ENCODE measurements at regions not wholly inside any gene's neighbourhood (a gene's known extent, or its start where the extent isn't known, plus 50 kb on each side); places are given as distances from the start of the nearest gene placed in this dataset.

DNA sequence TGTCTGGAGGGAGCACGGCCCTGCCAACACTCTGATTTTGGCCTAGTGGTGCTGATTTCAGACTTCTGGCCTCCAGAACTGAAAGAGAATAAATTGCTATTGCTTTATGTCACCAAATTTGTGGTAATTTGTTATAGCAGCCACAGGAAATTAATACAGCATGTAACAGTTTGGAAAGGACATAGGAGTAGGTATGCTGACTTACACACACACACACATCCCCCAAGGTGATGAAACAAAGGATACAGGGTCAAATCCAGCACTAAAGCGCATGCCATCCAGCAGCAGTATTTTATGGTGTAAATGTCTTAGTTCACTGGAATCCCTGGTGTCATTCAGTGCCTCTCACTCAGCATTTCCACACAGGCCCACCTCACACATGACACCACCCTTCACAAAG, 72.2 kb upstream of the MAN1A2 start:
- no peaks in the 10 kb centered on the region for H3K9me3 ChIP-seq
- no peaks in the 10 kb centered on the region for H3K4me1 ChIP-seq
- TF ChIP-seq, protein P1, sequence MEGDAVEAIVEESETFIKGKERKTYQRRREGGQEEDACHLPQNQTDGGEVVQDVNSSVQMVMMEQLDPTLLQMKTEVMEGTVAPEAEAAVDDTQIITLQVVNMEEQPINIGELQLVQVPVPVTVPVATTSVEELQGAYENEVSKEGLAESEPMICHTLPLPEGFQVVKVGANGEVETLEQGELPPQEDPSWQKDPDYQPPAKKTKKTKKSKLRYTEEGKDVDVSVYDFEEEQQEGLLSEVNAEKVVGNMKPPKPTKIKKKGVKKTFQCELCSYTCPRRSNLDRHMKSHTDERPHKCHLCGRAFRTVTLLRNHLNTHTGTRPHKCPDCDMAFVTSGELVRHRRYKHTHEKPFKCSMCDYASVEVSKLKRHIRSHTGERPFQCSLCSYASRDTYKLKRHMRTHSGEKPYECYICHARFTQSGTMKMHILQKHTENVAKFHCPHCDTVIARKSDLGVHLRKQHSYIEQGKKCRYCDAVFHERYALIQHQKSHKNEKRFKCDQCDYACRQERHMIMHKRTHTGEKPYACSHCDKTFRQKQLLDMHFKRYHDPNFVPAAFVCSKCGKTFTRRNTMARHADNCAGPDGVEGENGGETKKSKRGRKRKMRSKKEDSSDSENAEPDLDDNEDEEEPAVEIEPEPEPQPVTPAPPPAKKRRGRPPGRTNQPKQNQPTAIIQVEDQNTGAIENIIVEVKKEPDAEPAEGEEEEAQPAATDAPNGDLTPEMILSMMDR (IDR thresholded peaks at IDR 0.05) = no peak
- no peaks in the 10 kb centered on the region for H3K36me3 ChIP-seq
- no peaks in the 10 kb centered on the region for H3K27me3 ChIP-seq
- no peak overlapping the region for H3K4me3 ChIP-seq
- H3K27ac ChIP-seq = no peak overlapping the region
- no peak for DNase-seq

DNA sequence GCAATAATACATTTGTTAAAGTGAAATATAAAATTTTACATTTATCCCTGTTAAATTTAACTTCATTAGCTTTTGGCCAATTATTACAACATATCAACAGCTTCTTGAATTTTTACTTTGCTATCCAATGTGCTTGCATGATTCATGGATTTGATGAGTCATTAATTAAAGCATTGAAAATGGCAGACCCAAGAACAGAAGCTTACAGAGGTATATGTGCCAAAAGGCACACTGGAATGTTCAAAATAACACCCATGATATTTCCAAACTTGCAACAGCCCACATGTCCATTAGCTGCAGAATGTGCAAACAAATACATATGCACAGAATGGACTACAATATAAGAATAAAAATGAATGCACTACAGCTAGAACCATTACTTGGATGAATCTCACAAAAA, 76.4 kb upstream of the MAN1A2 start:
- H3K36me3 ChIP-seq = no peaks in the 10 kb centered on the region
- H3K4me3 ChIP-seq = no peak overlapping the region
- no peaks in the 10 kb centered on the region for H3K9me3 ChIP-seq
- DNase-seq = no peak
- H3K27ac ChIP-seq = no peak overlapping the region
- H3K27me3 ChIP-seq = no peaks in the 10 kb centered on the region
- no peaks in the 10 kb centered on the region for H3K4me1 ChIP-seq
- TF ChIP-seq, protein P1 (IDR thresholded peaks at IDR 0.05) = no peak
- TF ChIP-seq POLR2A (IDR thresholded peaks at IDR 0.05) = no peak

DNA sequence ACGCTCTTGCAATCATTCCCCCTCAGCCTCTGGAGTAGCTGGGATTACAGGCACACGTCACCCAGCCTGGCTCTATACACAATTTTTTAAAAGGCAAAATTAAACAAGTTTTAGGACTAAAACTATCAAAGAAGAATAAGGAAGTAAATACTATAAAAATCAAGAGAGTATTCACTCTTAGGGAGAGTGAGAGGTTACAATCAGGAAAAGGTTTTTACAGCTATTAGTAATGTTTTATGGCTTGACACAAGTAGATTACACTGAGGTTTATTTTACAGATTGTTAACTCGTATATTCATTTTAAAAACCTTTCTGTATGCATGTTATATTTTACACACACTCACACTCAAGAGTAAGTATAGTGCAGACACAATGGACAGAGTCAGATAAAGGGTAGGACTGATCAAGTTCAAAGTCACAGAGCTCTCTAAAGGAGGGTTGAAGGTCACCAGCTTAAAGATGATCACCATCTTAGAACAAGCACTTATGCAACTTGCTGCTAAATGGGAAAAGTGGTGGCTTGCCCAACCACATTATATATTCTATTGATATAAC, 77.9 kb upstream of the MAN1A2 start:
- no peak for TF ChIP-seq POLR2A (IDR thresholded peaks at IDR 0.05)
- TF ChIP-seq, protein P1 (IDR thresholded peaks at IDR 0.05) = no peak
- peak overlapping the region in 2 of 4 donors; percentile 41 to 53 for H3K27ac ChIP-seq
- no peaks in the 10 kb centered on the region for H3K9me3 ChIP-seq
- H3K36me3 ChIP-seq = no peaks in the 10 kb centered on the region
- no peak overlapping the region for H3K4me3 ChIP-seq
- H3K27me3 ChIP-seq = no peaks in the 10 kb centered on the region
- H3K4me1 ChIP-seq = no peaks in the 10 kb centered on the region
- no peak for DNase-seq

DNA sequence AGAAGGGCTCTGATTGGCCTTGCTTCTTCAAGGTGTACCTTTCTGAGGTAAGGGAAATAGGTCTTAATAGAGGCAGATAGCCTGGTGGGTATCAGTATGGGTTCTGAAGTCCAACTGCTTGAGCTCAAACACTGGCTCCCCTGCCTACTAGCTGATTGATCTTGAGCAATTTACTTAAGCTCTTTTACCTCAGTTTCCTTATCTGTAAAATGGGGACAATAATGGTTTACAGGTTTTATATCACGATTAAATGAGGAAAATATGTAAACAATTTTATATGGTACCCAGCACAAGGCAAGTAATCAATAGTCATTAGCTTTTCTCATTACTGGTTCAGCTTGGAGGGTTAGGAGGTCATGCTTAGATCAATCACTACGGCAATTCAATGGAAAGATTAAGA, 75.8 kb upstream of the VTCN1 start:
- TF ChIP-seq, protein P1 (IDR thresholded peaks at IDR 0.05) = no peak
- no peak for TF ChIP-seq POLR2A (IDR thresholded peaks at IDR 0.05)
- H3K9me3 ChIP-seq = no peaks in the 10 kb centered on the region
- H3K36me3 ChIP-seq = no peaks in the 10 kb centered on the region
- H3K4me1 ChIP-seq = no peaks in the 10 kb centered on the region
- no peak for DNase-seq
- no peaks in the 10 kb centered on the region for H3K27me3 ChIP-seq
- H3K4me3 ChIP-seq = no peak overlapping the region
- no peak overlapping the region for H3K27ac ChIP-seq

DNA sequence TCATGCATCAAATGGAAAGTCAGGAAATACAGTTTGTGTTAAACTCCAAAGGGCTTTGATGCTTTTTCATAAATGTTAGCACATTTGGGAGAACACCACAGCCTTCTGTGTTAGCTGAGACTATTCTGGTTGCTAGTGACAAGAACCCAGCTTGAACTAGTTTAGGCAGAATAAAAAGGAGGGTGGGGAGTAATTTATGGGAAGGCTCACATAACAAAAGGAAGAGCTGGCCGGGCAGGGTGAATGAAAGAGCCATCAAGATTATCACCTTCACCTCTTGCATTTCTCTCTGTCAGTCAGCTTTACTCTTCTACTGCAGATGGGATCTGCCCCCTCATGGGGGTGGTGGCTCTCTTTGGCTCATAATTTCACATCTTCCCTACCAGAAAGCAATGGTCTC, 75.4 kb upstream of the VTCN1 start:
- H3K27ac ChIP-seq = no peak overlapping the region
- no peaks in the 10 kb centered on the region for H3K4me1 ChIP-seq
- no peak for DNase-seq
- H3K4me3 ChIP-seq = no peak overlapping the region
- TF ChIP-seq POLR2A (IDR thresholded peaks at IDR 0.05) = no peak
- TF ChIP-seq, protein P1 (IDR thresholded peaks at IDR 0.05) = no peak
- no peaks in the 10 kb centered on the region for H3K9me3 ChIP-seq
- no peaks in the 10 kb centered on the region for H3K36me3 ChIP-seq
- no peaks in the 10 kb centered on the region for H3K27me3 ChIP-seq
